SU-DHL-6 (cell line): ENCODE measurements at regions not wholly inside any gene's neighbourhood (a gene's known extent, or its start where the extent isn't known, plus 50 kb on each side); places are given as distances from the start of the nearest gene placed in this dataset.

Source experiments
- H2AFZ ChIP-seq: fragments of 200-600 bp; sonication (generic); 2 replicates; pipeline ENCODE4 v1.6.1; 2014; ENCODE audit warnings: low read depth, mild to moderate bottlenecking, moderate library complexity, mixed read lengths, antibody characterized with exemption, low read length; ENCODE audit not compliant: severe bottlenecking
- H3F3A ChIP-seq: fragments of 200-600 bp; shearing (Covaris generic); 2 replicates; pipeline ENCODE4 v1.6.0; 2016; ENCODE audit warnings: antibody characterized with exemption, mild to moderate bottlenecking; ENCODE audit not compliant: insufficient read depth
- H3K27ac ChIP-seq: fragments of 200-600 bp; sonication (generic); 2 replicates; pipeline ENCODE4 v1.5.1; 2016; ENCODE audit warnings: low read depth, mild to moderate bottlenecking, low read length, moderate library complexity, mixed read lengths
- H3K27me3 ChIP-seq: fragments of 200-600 bp; sonication (generic), shearing (Covaris generic); 2 replicates; pipeline ENCODE4 v1.6.0; 2014; ENCODE audit warnings: mild to moderate bottlenecking, low read length
- H3K36me3 ChIP-seq: fragments of 200-600 bp; sonication (generic); 2 replicates; pipeline ENCODE4 v1.6.1; 2014; ENCODE audit warnings: mild to moderate bottlenecking, low read length, mixed read lengths
- H3K4me2 ChIP-seq: fragments of 300-600, 200-600 bp; shearing (Covaris generic), sonication (generic); 2 replicates; pipeline ENCODE4 v1.6.0; 2014; ENCODE audit warnings: low read length, low read depth, mild to moderate bottlenecking; ENCODE audit not compliant: poor library complexity, severe bottlenecking
- H3K4me3 ChIP-seq: fragments of 200-600 bp; sonication (generic); 2 replicates; pipeline ENCODE4 v1.5.1; 2014; ENCODE audit warnings: antibody characterized with exemption, low read length, mild to moderate bottlenecking, mixed read lengths; ENCODE audit not compliant: insufficient read depth, poor library complexity, severe bottlenecking
- H3K79me2 ChIP-seq: fragments of 200-600 bp; sonication (generic); 2 replicates; pipeline ENCODE4 v1.6.1; 2014; ENCODE audit warnings: mild to moderate bottlenecking, low read length, moderate library complexity; ENCODE audit not compliant: insufficient read depth
- H3K9ac ChIP-seq: fragments of 200-600 bp; sonication (generic); 2 replicates; pipeline ENCODE4 v1.7.0; 2014; ENCODE audit warnings: mild to moderate bottlenecking, low read length
- H3K9me2 ChIP-seq: fragments of 200-600 bp; sonication (generic); replicated peaks from 2 replicates; pipeline ENCODE4 v1.6.1; 2014; ENCODE audit warnings: low read length; ENCODE audit not compliant: insufficient read depth
- H3K9me3 ChIP-seq: fragments of 200-600 bp; sonication (generic); 2 replicates; pipeline ENCODE4 v1.6.1; 2014; ENCODE audit warnings: low read length, mixed read lengths; ENCODE audit not compliant: insufficient read depth
- H4K20me1 ChIP-seq: fragments of 200-600 bp; sonication (generic); 2 replicates; pipeline ENCODE4 v1.6.1; 2014; ENCODE audit warnings: low read depth, mild to moderate bottlenecking, antibody characterized with exemption, low read length, moderate library complexity, mixed read lengths
- EZH2phosphoT487 ChIP-seq: fragments of 200-600 bp; sonication (generic), shearing (Covaris generic); conservative IDR thresholded peaks from 2 replicates; pipeline ENCODE4 v1.6.1; 2018; ENCODE audit warnings: mild to moderate bottlenecking, antibody characterized with exemption, low read length, moderate library complexity, mixed read lengths
- TF ChIP-seq, protein P1 (sequence below): fragments of 200-600 bp; sonication (generic); IDR thresholded peaks from one replicate; pipeline ENCODE4 v1.5.1; 2017; ENCODE audit warnings: antibody characterized with exemption, mild to moderate bottlenecking, low read length, moderate library complexity; ENCODE audit not compliant: insufficient read depth, poor library complexity, severe bottlenecking

DNA sequence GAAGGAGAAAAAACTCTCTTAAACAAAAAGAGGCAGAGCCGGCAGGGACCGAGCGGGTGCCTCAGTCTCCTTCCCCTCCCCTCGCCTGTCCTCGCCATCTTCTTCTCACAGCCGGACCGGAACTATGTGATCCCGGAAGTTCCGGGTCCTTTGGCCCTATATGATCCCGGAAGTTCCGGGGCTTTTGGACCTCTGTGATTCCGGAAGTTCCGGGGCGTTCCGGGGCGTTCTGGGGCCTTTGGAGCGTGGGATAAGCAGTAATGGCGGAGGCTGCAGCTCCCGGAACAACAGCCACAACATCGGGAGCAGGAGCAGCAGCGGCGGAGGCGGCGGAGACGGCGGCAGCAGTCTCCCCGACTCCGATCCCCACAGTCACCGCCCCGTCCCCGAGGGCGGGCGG lies 98.9 kb upstream of the MED14 start:
- Histone ChIP-seq H2AFZ (no peak overlapping the region), H3K4me3 (no peak overlapping the region), H3K9me2 (no peaks in the 10 kb centered on the region), H3K79me2 (no peaks in the 10 kb centered on the region), H3F3A (no peaks in the 10 kb centered on the region), H3K9me3 (no peaks in the 10 kb centered on the region), H3K36me3 (no peaks in the 10 kb centered on the region), H3K27me3 (no peaks in the 10 kb centered on the region), H3K4me2 (no peak overlapping the region), H3K9ac (no peak overlapping the region), H4K20me1 (no peaks in the 10 kb centered on the region), H3K27ac (no peak overlapping the region)
- TF ChIP-seq EZH2phosphoT487 = no peak
- TF ChIP-seq, protein P1, sequence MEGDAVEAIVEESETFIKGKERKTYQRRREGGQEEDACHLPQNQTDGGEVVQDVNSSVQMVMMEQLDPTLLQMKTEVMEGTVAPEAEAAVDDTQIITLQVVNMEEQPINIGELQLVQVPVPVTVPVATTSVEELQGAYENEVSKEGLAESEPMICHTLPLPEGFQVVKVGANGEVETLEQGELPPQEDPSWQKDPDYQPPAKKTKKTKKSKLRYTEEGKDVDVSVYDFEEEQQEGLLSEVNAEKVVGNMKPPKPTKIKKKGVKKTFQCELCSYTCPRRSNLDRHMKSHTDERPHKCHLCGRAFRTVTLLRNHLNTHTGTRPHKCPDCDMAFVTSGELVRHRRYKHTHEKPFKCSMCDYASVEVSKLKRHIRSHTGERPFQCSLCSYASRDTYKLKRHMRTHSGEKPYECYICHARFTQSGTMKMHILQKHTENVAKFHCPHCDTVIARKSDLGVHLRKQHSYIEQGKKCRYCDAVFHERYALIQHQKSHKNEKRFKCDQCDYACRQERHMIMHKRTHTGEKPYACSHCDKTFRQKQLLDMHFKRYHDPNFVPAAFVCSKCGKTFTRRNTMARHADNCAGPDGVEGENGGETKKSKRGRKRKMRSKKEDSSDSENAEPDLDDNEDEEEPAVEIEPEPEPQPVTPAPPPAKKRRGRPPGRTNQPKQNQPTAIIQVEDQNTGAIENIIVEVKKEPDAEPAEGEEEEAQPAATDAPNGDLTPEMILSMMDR = no peak

DNA sequence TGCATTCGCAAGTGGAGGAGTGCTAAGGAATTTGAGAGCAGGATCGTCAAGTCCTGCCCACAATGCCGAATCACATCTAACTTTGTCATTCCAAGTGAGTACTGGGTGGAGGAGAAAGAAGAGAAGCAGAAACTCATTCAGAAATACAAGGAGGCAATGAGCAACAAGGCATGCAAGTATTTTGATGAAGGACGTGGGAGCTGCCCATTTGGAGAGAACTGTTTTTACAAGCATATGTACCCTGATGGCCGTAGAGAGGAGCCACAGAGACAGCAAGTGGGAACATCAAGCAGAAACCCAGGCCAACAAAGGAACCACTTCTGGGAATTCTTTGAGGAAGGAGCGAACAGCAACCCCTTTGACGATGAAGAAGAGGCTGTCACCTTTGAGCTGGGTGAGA lies 100.2 kb upstream of the MED14 start:
- no peaks in the 10 kb centered on the region for H3K9me3 ChIP-seq
- H3K9me2 ChIP-seq = no peaks in the 10 kb centered on the region
- no peaks in the 10 kb centered on the region for H3K79me2 ChIP-seq
- no peak overlapping the region for H3K9ac ChIP-seq
- H3F3A ChIP-seq = no peaks in the 10 kb centered on the region
- H3K4me2 ChIP-seq = no peak overlapping the region
- no peak for TF ChIP-seq EZH2phosphoT487
- TF ChIP-seq, protein P1 = no peak
- H2AFZ ChIP-seq = no peak overlapping the region
- no peaks in the 10 kb centered on the region for H4K20me1 ChIP-seq
- no peaks in the 10 kb centered on the region for H3K36me3 ChIP-seq
- H3K27ac ChIP-seq = no peak overlapping the region
- no peak overlapping the region for H3K4me3 ChIP-seq
- no peaks in the 10 kb centered on the region for H3K27me3 ChIP-seq

DNA sequence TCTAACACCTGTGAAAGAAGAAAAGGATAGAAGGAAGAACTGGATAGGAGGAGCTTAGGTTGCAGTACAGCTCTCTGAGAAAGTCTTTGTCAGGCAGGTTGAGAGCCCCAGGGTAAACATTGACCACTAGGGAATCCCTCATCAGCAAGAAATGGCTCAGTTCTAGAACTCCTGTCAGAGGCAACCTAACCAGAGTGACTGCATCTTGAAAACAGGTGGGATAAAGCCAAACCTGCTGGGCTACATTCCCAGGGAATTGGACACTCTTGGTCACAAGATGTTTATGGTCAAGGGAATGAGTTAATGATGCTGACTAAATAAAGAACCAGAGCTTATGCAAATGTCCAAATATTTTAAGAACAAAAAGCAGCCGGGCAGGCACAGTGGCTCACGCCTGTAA lies 108.3 kb upstream of the MED14 start:
- no peaks in the 10 kb centered on the region for H3K9me2 ChIP-seq
- no peaks in the 10 kb centered on the region for H3F3A ChIP-seq
- H3K27ac ChIP-seq = no peak overlapping the region
- H3K9me3 ChIP-seq = no peaks in the 10 kb centered on the region
- H4K20me1 ChIP-seq = no peaks in the 10 kb centered on the region
- H3K9ac ChIP-seq = no peak overlapping the region
- no peak for TF ChIP-seq EZH2phosphoT487
- TF ChIP-seq, protein P1 = no peak
- no peaks in the 10 kb centered on the region for H3K36me3 ChIP-seq
- no peaks in the 10 kb centered on the region for H3K27me3 ChIP-seq
- H3K4me2 ChIP-seq = no peak overlapping the region
- no peak overlapping the region for H3K4me3 ChIP-seq
- no peak overlapping the region for H2AFZ ChIP-seq
- H3K79me2 ChIP-seq = no peaks in the 10 kb centered on the region

DNA sequence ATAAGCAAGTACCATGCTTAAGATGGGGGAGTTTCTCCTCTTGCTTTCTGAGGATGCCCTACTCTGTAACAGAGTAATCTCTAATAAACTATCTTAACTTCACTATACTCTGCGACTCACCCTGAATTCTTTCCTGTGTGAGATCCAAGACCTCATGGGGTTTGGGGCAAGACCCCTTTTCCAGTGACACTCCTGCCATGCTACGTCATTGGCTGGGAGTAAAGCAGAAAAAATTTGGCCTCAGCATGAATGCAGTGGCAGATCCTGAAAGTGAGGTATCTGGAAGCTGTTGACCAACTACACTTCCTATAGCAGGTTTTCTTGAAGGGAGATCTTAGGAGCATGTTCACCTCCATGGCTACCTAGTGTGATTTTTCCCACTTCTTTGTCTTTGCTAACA lies 109.1 kb upstream of the MED14 start:
- H3K79me2 ChIP-seq = no peaks in the 10 kb centered on the region

More for the DNA sequence above, 109.1 kb upstream of the MED14 start:
- Histone ChIP-seq H3K36me3 (no peaks in the 10 kb centered on the region), H3F3A (no peaks in the 10 kb centered on the region), H3K4me3 (no peak overlapping the region), H3K9me3 (no peaks in the 10 kb centered on the region), H4K20me1 (no peaks in the 10 kb centered on the region), H3K27me3 (no peaks in the 10 kb centered on the region), H3K4me2 (no peak overlapping the region), H2AFZ (no peak overlapping the region), H3K9me2 (no peaks in the 10 kb centered on the region), H3K9ac (no peak overlapping the region), H3K27ac (no peak overlapping the region)
- TF ChIP-seq EZH2phosphoT487 = no peak
- TF ChIP-seq, protein P1 = no peak
